PC-3 (cell line): ENCODE measurements at regions not wholly inside any gene's neighbourhood (a gene's known extent, or its start where the extent isn't known, plus 50 kb on each side); places are given as distances from the start of the nearest gene placed in this dataset.

ENCODE experiments used
- EZH2 ChIP-seq: fragments of 300-600 bp; sonication (generic); IDR thresholded peaks from one replicate; pipeline ENCODE4 v1.6.1; 2017; ENCODE audit warnings: antibody characterized with exemption, mild to moderate bottlenecking, low read length; ENCODE audit not compliant: unreplicated experiment
- EZH2phosphoT487 ChIP-seq: fragments of 300-600 bp; sonication (generic); IDR thresholded peaks from 2 replicates; pipeline ENCODE4 v1.6.1; 2018; ENCODE audit warnings: mild to moderate bottlenecking, antibody characterized with exemption, low read length, borderline replicate concordance
- TF ChIP-seq, protein P1 (sequence below): fragments of 300-600 bp; sonication (generic); conservative IDR thresholded peaks from 2 replicates; pipeline ENCODE4 v1.5.1; 2017; ENCODE audit warnings: antibody characterized with exemption, low read depth, mild to moderate bottlenecking, low read length

DNA sequence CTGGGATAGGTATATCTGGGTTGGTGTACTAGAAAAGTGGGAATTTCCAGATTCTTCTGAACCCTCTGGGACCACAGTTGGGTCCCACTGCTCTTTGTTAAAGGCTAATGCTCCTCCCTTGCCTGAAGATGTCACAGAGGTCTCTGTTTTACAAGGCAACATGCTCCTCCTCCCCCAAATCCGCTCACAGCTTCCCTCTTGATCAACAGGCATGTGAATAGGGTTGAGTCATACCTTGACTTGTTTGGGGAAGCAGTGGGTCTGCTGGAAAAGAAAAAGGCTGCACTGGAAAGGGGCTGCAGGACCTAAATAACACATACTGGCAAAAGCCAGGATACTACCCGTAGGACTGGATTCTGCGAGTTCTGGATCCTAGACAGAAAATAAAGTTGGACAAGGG lies 165.4 kb upstream of the TMEM260 start:
- TF ChIP-seq, protein P1, sequence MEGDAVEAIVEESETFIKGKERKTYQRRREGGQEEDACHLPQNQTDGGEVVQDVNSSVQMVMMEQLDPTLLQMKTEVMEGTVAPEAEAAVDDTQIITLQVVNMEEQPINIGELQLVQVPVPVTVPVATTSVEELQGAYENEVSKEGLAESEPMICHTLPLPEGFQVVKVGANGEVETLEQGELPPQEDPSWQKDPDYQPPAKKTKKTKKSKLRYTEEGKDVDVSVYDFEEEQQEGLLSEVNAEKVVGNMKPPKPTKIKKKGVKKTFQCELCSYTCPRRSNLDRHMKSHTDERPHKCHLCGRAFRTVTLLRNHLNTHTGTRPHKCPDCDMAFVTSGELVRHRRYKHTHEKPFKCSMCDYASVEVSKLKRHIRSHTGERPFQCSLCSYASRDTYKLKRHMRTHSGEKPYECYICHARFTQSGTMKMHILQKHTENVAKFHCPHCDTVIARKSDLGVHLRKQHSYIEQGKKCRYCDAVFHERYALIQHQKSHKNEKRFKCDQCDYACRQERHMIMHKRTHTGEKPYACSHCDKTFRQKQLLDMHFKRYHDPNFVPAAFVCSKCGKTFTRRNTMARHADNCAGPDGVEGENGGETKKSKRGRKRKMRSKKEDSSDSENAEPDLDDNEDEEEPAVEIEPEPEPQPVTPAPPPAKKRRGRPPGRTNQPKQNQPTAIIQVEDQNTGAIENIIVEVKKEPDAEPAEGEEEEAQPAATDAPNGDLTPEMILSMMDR: no peak
- TF ChIP-seq EZH2phosphoT487 (no peak), EZH2 (no peak)
